ENCODE measurements at regions not wholly inside any gene's neighbourhood (a gene's known extent, or its start where the extent isn't known, plus 50 kb on each side); places are given as distances from the start of the nearest gene placed in this dataset.

GRCh38 chr15:47337836-47338235 lies 379.5 kb upstream of the SEMA6D start:
- no peak overlapping the region for H3K4me3 ChIP-seq (ENCODE audit: low read length)
- H3K27ac ChIP-seq (ENCODE audit: low read length), result no peak overlapping the region
- no peaks in the 10 kb centered on the region for H3K36me3 ChIP-seq (ENCODE audit: control insufficient read depth, insufficient read depth, low read length)
- WGBS (ENCODE audit: insufficient coverage), result no CpG with 5 or more reads among the region's 4 CpGs
- H3K9me3 ChIP-seq (replicated peaks; ENCODE audit: control insufficient read depth, low read depth, low read length), result no peaks in the 10 kb centered on the region
- DNase-seq, result no peak
- H3K27me3 ChIP-seq (ENCODE audit: control insufficient read depth, insufficient read depth, low read length), result no peaks in the 10 kb centered on the region
- no peaks in the 10 kb centered on the region for H3K4me1 ChIP-seq (ENCODE audit: control insufficient read depth, insufficient read depth, low read length)

GRCh38 chr15:47338771-47339170 lies 378.5 kb upstream of the SEMA6D start:
- Histone ChIP-seq H3K4me3 (ENCODE audit: low read length) (no peak overlapping the region), H3K9me3 (replicated peaks; ENCODE audit: control insufficient read depth, low read depth, low read length) (no peaks in the 10 kb centered on the region), H3K27ac (ENCODE audit: low read length) (no peak overlapping the region), H3K4me1 (ENCODE audit: control insufficient read depth, insufficient read depth, low read length) (no peaks in the 10 kb centered on the region), H3K27me3 (ENCODE audit: control insufficient read depth, insufficient read depth, low read length) (no peaks in the 10 kb centered on the region), H3K36me3 (ENCODE audit: control insufficient read depth, insufficient read depth, low read length) (no peaks in the 10 kb centered on the region)
- no peak for DNase-seq
- WGBS (ENCODE audit: insufficient coverage), result 92% methylated on average over 2 of the region's 3 CpGs

- Histone ChIP-seq H3K27ac (ENCODE audit: low read length) (no peak overlapping the region), H3K36me3 (ENCODE audit: control insufficient read depth, insufficient read depth, low read length) (no peaks in the 10 kb centered on the region), H3K4me1 (ENCODE audit: control insufficient read depth, insufficient read depth, low read length) (no peaks in the 10 kb centered on the region), H3K27me3 (ENCODE audit: control insufficient read depth, insufficient read depth, low read length) (no peaks in the 10 kb centered on the region), H3K4me3 (ENCODE audit: low read length) (no peak overlapping the region), H3K9me3 (replicated peaks; ENCODE audit: control insufficient read depth, low read depth, low read length) (no peaks in the 10 kb centered on the region)
- no peak for DNase-seq
- WGBS (ENCODE audit: insufficient coverage), result 81% methylated on average over 3 of the region's 4 CpGs
Observed at GRCh38 chr15:47339800-47340570, 377.3 kb upstream of the SEMA6D start.

DNA sequence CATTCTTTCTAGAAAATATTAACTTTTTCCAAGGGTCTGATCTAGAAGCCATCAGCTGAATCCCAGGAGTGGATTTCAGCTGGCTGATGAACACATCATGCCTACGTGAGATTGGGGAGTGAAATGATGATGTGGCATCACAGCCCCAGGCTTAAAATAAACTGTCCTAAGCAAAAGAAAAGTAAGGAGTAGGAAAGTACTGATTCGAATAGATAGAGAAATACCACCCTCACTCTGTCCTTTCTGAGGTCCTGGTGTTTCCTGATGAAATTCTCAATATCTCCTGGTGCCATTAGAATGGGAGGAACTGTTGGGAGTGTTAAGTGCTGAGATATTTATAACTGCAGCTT lies 376.8 kb upstream of the SEMA6D start:
- H3K9me3 ChIP-seq (replicated peaks; ENCODE audit: control insufficient read depth, low read depth, low read length), result no peaks in the 10 kb centered on the region
- H3K27me3 ChIP-seq (ENCODE audit: control insufficient read depth, insufficient read depth, low read length), result no peaks in the 10 kb centered on the region
- H3K4me1 ChIP-seq (ENCODE audit: control insufficient read depth, insufficient read depth, low read length), result no peaks in the 10 kb centered on the region
- H3K36me3 ChIP-seq (ENCODE audit: control insufficient read depth, insufficient read depth, low read length), result no peaks in the 10 kb centered on the region
- DNase-seq, result no peak
- WGBS (ENCODE audit: insufficient coverage), result no CpG with 5 or more reads among the region's 2 CpGs
- no peak overlapping the region for H3K27ac ChIP-seq (ENCODE audit: low read length)
- H3K4me3 ChIP-seq (ENCODE audit: low read length), result no peak overlapping the region

DNA sequence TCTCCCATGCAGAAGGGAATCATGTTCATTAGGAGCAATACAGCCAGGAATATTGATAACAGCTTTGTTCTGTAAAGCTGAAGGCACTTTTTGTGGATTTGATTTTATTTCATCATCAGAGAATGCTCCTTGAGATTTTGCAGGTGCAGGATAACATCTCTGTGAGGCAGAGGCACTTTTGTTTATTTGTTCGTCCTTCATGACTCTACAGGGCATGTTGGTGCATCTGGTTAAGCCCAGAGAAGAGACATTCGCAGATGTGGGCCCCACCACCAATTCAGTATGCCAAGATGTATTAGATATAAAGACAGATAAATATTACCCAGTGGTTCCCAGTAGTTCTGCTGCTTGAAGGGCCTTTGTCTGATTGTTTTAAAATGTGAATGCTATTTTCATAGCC lies 368.1 kb upstream of the SEMA6D start:
- WGBS (ENCODE audit: insufficient coverage), result no CpG with 5 or more reads among the region's 2 CpGs
- H3K4me1 ChIP-seq (ENCODE audit: control insufficient read depth, insufficient read depth, low read length), result no peaks in the 10 kb centered on the region
- H3K4me3 ChIP-seq (ENCODE audit: low read length), result no peak overlapping the region
- H3K27ac ChIP-seq (ENCODE audit: low read length), result no peak overlapping the region
- no peak for DNase-seq
- no peaks in the 10 kb centered on the region for H3K27me3 ChIP-seq (ENCODE audit: control insufficient read depth, insufficient read depth, low read length)
- H3K36me3 ChIP-seq (ENCODE audit: control insufficient read depth, insufficient read depth, low read length), result no peaks in the 10 kb centered on the region
- H3K9me3 ChIP-seq (replicated peaks; ENCODE audit: control insufficient read depth, low read depth, low read length), result no peaks in the 10 kb centered on the region

DNA sequence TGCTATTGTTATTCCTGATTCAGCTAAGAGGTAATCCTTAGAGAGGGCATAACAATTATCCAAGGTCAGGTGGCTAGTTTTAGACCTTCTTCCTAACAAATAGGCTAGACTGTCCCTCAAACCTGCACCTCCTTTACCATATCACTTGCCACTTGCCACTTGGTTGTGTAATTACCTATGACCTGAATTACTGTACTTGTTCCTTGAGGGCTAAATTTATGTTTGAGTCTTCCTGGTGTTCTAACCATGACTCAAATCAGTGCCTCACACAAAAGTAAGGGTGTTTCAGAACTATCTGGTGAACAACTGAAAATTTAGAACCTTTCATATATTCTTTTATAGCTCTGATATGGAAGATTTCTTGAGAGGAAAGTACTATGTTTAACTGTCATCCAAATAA lies 365.8 kb upstream of the SEMA6D start:
- no peak for DNase-seq
- Histone ChIP-seq H3K4me1 (ENCODE audit: control insufficient read depth, insufficient read depth, low read length) (no peaks in the 10 kb centered on the region), H3K27ac (ENCODE audit: low read length) (no peak overlapping the region), H3K9me3 (replicated peaks; ENCODE audit: control insufficient read depth, low read depth, low read length) (no peaks in the 10 kb centered on the region), H3K36me3 (ENCODE audit: control insufficient read depth, insufficient read depth, low read length) (no peaks in the 10 kb centered on the region), H3K27me3 (ENCODE audit: control insufficient read depth, insufficient read depth, low read length) (no peaks in the 10 kb centered on the region), H3K4me3 (ENCODE audit: low read length) (no peak overlapping the region)

- no peaks in the 10 kb centered on the region for H3K4me1 ChIP-seq (ENCODE audit: control insufficient read depth, insufficient read depth, low read length)
- no peaks in the 10 kb centered on the region for H3K27me3 ChIP-seq (ENCODE audit: control insufficient read depth, insufficient read depth, low read length)
- H3K36me3 ChIP-seq (ENCODE audit: control insufficient read depth, insufficient read depth, low read length), result no peaks in the 10 kb centered on the region
- H3K27ac ChIP-seq (ENCODE audit: low read length), result no peak overlapping the region
- DNase-seq, result no peak
- WGBS (ENCODE audit: insufficient coverage), result no CpG with 5 or more reads among the region's 3 CpGs
- H3K9me3 ChIP-seq (replicated peaks; ENCODE audit: control insufficient read depth, low read depth, low read length), result no peaks in the 10 kb centered on the region
- no peak overlapping the region for H3K4me3 ChIP-seq (ENCODE audit: low read length)
Observed at GRCh38 chr15:47352217-47352616, 365.1 kb upstream of the SEMA6D start.

DNA sequence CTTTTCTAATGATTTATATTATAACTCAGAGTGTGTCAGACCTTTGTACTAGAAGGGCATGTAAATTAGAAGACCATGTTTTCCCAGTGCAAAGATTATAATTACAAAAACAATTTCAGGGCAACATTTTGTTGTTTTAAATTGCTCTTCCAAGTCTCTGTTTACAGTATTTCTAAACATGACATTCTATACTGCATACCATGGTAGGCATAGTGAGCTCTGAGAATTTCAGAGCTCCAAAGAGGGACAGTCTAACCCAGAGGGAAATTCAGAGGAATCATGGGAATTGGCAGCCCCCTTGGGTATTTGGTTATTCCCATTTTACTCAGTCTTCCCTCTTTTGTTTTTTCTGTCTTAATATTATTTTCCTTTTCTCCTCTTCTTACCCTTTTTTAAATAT lies 361.5 kb upstream of the SEMA6D start:
- no peaks in the 10 kb centered on the region for H3K4me1 ChIP-seq (ENCODE audit: control insufficient read depth, insufficient read depth, low read length)
- H3K4me3 ChIP-seq (ENCODE audit: low read length), result no peak overlapping the region
- no peak for DNase-seq
- H3K36me3 ChIP-seq (ENCODE audit: control insufficient read depth, insufficient read depth, low read length), result no peaks in the 10 kb centered on the region
- H3K9me3 ChIP-seq (replicated peaks; ENCODE audit: control insufficient read depth, low read depth, low read length), result no peaks in the 10 kb centered on the region
- no peak overlapping the region for H3K27ac ChIP-seq (ENCODE audit: low read length)
- no peaks in the 10 kb centered on the region for H3K27me3 ChIP-seq (ENCODE audit: control insufficient read depth, insufficient read depth, low read length)

- H3K27me3 ChIP-seq (ENCODE audit: control insufficient read depth, insufficient read depth, low read length), result no peaks in the 10 kb centered on the region
- no peaks in the 10 kb centered on the region for H3K4me1 ChIP-seq (ENCODE audit: control insufficient read depth, insufficient read depth, low read length)
- no peak for DNase-seq
- no peaks in the 10 kb centered on the region for H3K9me3 ChIP-seq (replicated peaks; ENCODE audit: control insufficient read depth, low read depth, low read length)
- no CpG with 5 or more reads among the region's 2 CpGs for WGBS (ENCODE audit: insufficient coverage)
- no peak overlapping the region for H3K4me3 ChIP-seq (ENCODE audit: low read length)
- H3K27ac ChIP-seq (ENCODE audit: low read length), result no peak overlapping the region
- H3K36me3 ChIP-seq (ENCODE audit: control insufficient read depth, insufficient read depth, low read length), result no peaks in the 10 kb centered on the region
Observed at GRCh38 chr15:47356297-47356696, 361.0 kb upstream of the SEMA6D start.

DNA sequence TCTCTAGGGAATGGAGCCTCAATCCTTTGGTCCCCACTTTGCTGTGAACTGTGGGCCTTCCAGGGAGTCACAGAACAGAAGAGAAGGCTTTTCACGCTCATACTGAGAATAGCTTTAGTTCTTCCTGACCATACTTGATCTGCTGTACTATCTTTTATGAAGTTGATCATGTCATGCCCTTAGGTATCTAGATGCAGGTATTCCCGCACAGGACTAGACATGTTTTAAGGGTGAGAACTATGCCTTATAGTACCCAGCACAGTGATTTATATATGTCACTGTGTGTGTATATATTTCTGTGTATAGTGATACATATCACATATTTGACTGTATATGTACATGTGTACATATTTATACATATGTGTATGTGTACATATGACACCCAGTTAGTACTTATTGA lies 358.4 kb upstream of the SEMA6D start:
- Histone ChIP-seq H3K27me3 (ENCODE audit: control insufficient read depth, insufficient read depth, low read length) (no peaks in the 10 kb centered on the region), H3K36me3 (ENCODE audit: control insufficient read depth, insufficient read depth, low read length) (no peaks in the 10 kb centered on the region), H3K9me3 (replicated peaks; ENCODE audit: control insufficient read depth, low read depth, low read length) (no peaks in the 10 kb centered on the region), H3K4me1 (ENCODE audit: control insufficient read depth, insufficient read depth, low read length) (no peaks in the 10 kb centered on the region), H3K27ac (ENCODE audit: low read length) (no peak overlapping the region), H3K4me3 (ENCODE audit: low read length) (no peak overlapping the region)
- DNase-seq, result no peak
- WGBS (ENCODE audit: insufficient coverage), result no CpG with 5 or more reads among the region's 2 CpGs

DNA sequence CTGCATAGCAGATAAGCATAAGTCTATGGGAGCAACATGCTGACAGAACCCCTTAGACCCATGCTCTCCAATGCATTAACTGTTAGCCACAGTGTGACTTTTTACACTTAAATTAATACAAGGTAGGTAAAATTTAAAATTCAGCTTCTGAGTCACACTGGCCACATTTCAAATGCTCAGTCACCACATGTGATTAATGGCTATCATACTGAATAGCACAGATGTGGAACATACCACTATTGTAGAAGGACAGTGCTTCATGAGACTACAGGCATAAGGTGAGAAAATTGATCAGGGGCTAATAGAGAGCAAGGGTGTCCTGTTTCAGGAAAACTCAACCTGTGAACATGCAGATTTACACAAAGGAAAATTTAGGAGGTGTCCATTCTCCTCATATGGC lies 357.0 kb upstream of the SEMA6D start:
- Histone ChIP-seq H3K4me3 (ENCODE audit: low read length) (no peak overlapping the region), H3K27me3 (ENCODE audit: control insufficient read depth, insufficient read depth, low read length) (no peaks in the 10 kb centered on the region), H3K4me1 (ENCODE audit: control insufficient read depth, insufficient read depth, low read length) (no peaks in the 10 kb centered on the region), H3K9me3 (replicated peaks; ENCODE audit: control insufficient read depth, low read depth, low read length) (no peaks in the 10 kb centered on the region), H3K36me3 (ENCODE audit: control insufficient read depth, insufficient read depth, low read length) (no peaks in the 10 kb centered on the region), H3K27ac (ENCODE audit: low read length) (no peak overlapping the region)
- DNase-seq, result no peak

Data from muscle of leg (tissue), 3 donors.